T-helper 2 cell treated with Interferon-gamma antibody and Interleukin-4, amounts not matched to agents 5 μg/mL and 100 μg/mL, for 36 hours (primary cell): ENCODE measurements at regions not wholly inside any gene's neighbourhood (a gene's known extent, or its start where the extent isn't known, plus 50 kb on each side); places are given as distances from the start of the nearest gene placed in this dataset.
A peak's percentile ranks its signal among the peaks of the same experiment; 100 is the strongest.

Experiments
- DNase-seq: peaks from one replicate; pipeline ENCODE4 v3.0.0; 2021; ENCODE audit warnings: low spot score
- H3K27ac Mint-ChIP-seq: one replicate; pipeline ENCODE4 v1.8.0; 2021; ENCODE audit warnings: mild to moderate bottlenecking, mixed read lengths
- H3K27me3 Mint-ChIP-seq: one replicate; pipeline ENCODE4 v1.8.0; 2021; ENCODE audit warnings: low read depth, mixed read lengths
- H3K36me3 Mint-ChIP-seq: one replicate; pipeline ENCODE4 v1.8.0; 2021; ENCODE audit warnings: low read depth, mixed read lengths
- H3K4me1 Mint-ChIP-seq: one replicate; pipeline ENCODE4 v1.8.0; 2021; ENCODE audit warnings: low read depth, mixed read lengths
- H3K4me3 Mint-ChIP-seq: one replicate; pipeline ENCODE4 v1.8.0; 2022; ENCODE audit warnings: mild to moderate bottlenecking, moderate library complexity, mixed read lengths
- H3K9me3 Mint-ChIP-seq: one replicate; pipeline ENCODE4 v1.8.0; 2021; ENCODE audit warnings: mixed read lengths

DNA sequence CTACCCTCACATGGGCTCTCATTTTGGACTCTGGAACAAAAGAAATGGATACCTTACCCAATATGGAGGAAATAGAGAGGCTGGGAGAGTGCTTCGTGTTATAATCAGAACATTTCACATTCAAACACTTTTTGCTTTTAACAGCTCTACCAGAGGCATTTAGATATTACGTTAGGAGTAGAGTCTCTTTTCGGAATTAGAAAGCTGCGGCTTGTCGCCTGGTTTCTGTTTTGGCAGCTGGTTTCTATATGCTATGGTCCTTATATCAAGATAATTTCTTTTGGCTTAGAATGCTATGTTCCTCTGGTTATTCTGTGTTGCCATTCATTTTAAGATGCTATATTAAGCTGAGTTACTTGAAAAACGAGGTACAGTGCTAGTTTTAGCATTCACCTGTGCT lies 392.8 kb upstream of the GALNT5 start:
- no peaks in the 10 kb centered on the region for H3K4me1 Mint-ChIP-seq
- no peak for DNase-seq
- H3K36me3 Mint-ChIP-seq = no peaks in the 10 kb centered on the region
- H3K27ac Mint-ChIP-seq = no peak overlapping the region
- H3K27me3 Mint-ChIP-seq = no peaks in the 10 kb centered on the region
- no peak overlapping the region for H3K4me3 Mint-ChIP-seq
- no peaks in the 10 kb centered on the region for H3K9me3 Mint-ChIP-seq

DNA sequence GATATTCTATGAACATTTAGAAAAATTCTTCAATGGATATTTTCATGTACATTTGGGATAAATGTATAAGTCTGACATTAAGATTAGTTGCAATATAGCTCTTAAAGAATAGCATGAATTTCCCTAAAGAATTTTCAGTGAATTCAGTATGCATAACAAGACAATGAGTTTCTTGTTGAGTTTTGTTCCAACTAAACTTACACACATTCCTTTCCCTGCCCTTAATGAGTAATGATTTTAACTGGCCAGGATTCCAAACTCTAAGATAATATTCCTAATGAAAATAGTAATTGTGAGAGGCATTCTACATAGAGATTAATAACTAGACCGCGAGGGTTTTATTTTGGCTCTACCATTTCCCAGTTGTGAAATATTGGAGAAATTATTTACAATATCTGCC lies 390.3 kb upstream of the GALNT5 start:
- H3K27ac Mint-ChIP-seq = no peak overlapping the region
- H3K4me3 Mint-ChIP-seq = no peak overlapping the region
- H3K36me3 Mint-ChIP-seq = no peaks in the 10 kb centered on the region
- no peak for DNase-seq
- H3K4me1 Mint-ChIP-seq = no peaks in the 10 kb centered on the region
- no peaks in the 10 kb centered on the region for H3K9me3 Mint-ChIP-seq
- H3K27me3 Mint-ChIP-seq = no peaks in the 10 kb centered on the region

DNA sequence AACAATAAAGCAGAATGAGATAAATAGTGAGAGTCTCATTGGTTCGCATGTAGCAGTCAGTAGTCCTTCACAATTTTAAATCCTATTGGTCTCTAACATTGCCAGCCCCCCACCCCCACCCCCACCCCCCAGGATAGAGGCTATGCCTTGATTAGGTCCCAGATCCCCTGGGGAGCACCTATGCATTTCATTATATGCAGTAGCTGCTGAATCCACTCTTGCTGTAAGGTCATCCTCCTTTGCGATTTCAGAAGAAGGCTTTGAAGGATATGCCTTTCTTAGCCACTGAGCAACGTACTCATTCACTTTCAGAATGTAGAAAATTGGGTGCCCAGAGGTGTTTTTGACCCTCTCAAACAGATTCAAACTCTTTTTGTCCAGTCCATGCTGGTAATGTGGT lies 382.8 kb upstream of the GALNT5 start:
- Mint-ChIP-seq H3K9me3 (peaks cover 4% of the 10 kb centered on the region), H3K27ac (no peak overlapping the region), H3K27me3 (peaks cover 17% of the 10 kb centered on the region), H3K36me3 (no peaks in the 10 kb centered on the region), H3K4me1 (no peaks in the 10 kb centered on the region), H3K4me3 (no peak overlapping the region)
- DNase-seq = no peak

GRCh38 chr2:156883804-156884203 lies 373.7 kb upstream of the GALNT5 start:
- DNase-seq = no peak
- H3K27ac Mint-ChIP-seq = no peak overlapping the region
- H3K27me3 Mint-ChIP-seq = peaks cover 30% of the 10 kb centered on the region
- no peak overlapping the region for H3K4me3 Mint-ChIP-seq
- no peaks in the 10 kb centered on the region for H3K4me1 Mint-ChIP-seq
- no peaks in the 10 kb centered on the region for H3K36me3 Mint-ChIP-seq
- no peaks in the 10 kb centered on the region for H3K9me3 Mint-ChIP-seq

- Mint-ChIP-seq H3K27ac (no peak overlapping the region), H3K27me3 (peaks cover 34% of the 10 kb centered on the region), H3K36me3 (no peaks in the 10 kb centered on the region), H3K4me1 (no peaks in the 10 kb centered on the region), H3K9me3 (no peaks in the 10 kb centered on the region), H3K4me3 (no peak overlapping the region)
- DNase-seq = no peak
Observed at GRCh38 chr2:156884216-156884615, 373.3 kb upstream of the GALNT5 start.

- DNase-seq = no peak
- H3K4me3 Mint-ChIP-seq = no peak overlapping the region
- H3K36me3 Mint-ChIP-seq = no peaks in the 10 kb centered on the region
- peaks cover 63% of the 10 kb centered on the region for H3K27me3 Mint-ChIP-seq
- H3K4me1 Mint-ChIP-seq = peaks cover 22% of the 10 kb centered on the region
- H3K9me3 Mint-ChIP-seq = no peaks in the 10 kb centered on the region
- no peak overlapping the region for H3K27ac Mint-ChIP-seq
Observed at GRCh38 chr2:156890529-156891148, 366.9 kb upstream of the GALNT5 start.

DNA sequence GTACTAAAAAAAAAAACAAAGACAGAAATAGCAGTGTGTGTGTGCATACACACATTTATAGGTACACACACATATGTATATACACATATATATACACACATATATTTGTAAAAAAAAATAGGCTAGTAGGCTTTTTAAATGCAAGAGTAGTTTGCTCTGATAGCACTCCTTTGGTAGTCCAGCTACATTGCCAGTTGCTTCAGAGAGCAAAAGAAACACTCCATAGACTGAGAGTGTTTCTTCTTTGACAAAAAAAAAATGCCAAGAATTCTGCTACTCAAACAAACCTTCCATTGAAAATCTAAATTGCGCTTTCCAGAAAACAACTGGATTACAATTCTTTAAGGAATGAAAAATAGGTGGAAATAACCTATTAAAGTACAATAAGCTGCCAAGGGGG lies 365.9 kb upstream of the GALNT5 start:
- Mint-ChIP-seq H3K9me3 (no peaks in the 10 kb centered on the region), H3K4me3 (no peak overlapping the region), H3K27ac (no peak overlapping the region), H3K4me1 (peaks cover 32% of the 10 kb centered on the region), H3K36me3 (no peaks in the 10 kb centered on the region), H3K27me3 (peaks cover 65% of the 10 kb centered on the region)
- DNase-seq = no peak

DNA sequence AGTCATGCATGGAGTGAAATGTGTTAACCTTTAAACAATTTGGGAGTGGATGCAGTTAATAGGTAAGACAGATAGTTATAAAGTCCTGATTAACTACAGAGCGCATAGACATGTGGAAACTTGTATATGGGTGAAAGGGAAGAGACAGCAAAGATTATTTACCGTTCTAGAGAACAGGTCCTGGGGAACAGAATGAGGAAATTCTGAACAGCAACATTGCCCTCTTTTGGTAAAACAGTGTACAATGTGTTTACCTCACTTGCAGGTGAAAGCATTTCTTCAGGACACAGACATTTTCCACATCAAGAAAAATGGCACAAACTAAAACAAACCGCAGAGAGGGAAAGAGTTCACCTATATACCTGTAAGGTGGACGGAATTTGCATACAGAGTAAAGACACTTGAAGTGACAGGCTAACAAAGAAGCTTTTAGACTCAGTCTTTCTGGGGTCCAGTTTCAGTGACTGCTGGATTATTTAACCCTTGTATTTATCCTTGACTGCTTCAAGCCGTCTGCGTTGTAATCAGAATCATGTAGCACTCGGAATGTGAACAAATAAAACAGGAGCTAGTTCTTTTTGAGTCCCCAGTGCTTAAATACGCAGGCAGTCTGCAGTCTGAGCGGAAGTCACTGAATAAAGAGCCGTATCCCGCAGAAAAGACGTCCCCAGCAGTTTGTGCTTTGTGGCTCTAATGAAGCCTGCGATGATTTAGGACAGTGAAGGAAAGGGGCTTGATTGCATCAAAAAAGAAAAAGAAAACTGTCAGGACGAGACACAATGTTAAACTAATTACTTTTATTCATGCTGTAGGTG lies 364.8 kb upstream of the GALNT5 start:
- peaks cover under 1% of the 10 kb centered on the region for H3K9me3 Mint-ChIP-seq
- no peak for DNase-seq
- H3K27me3 Mint-ChIP-seq = peaks cover 62% of the 10 kb centered on the region
- peaks cover 35% of the 10 kb centered on the region for H3K4me1 Mint-ChIP-seq
- no peaks in the 10 kb centered on the region for H3K36me3 Mint-ChIP-seq
- no peak overlapping the region for H3K27ac Mint-ChIP-seq
- H3K4me3 Mint-ChIP-seq = peak overlapping the region; percentile 33

GRCh38 chr2:156896294-156896693 lies 361.2 kb upstream of the GALNT5 start:
- Mint-ChIP-seq H3K4me3 (peak overlapping the region; percentile 64), H3K36me3 (peaks cover 3% of the 10 kb centered on the region), H3K4me1 (peaks cover 42% of the 10 kb centered on the region), H3K27ac (no peak overlapping the region), H3K27me3 (peaks cover 58% of the 10 kb centered on the region), H3K9me3 (peaks cover 7% of the 10 kb centered on the region)
- DNase-seq = peak; percentile 64

GRCh38 chr2:156897548-156897947 lies 360.0 kb upstream of the GALNT5 start:
- no peak overlapping the region for H3K4me3 Mint-ChIP-seq

GRCh38 chr2:156901373-156902031 lies 356.0 kb upstream of the GALNT5 start:
- no peak for DNase-seq
- Mint-ChIP-seq H3K4me1 (peaks cover 13% of the 10 kb centered on the region), H3K9me3 (peaks cover 7% of the 10 kb centered on the region), H3K27me3 (peaks cover 58% of the 10 kb centered on the region), H3K36me3 (peaks cover 3% of the 10 kb centered on the region), H3K27ac (no peak overlapping the region), H3K4me3 (no peak overlapping the region)

More at GRCh38 chr2:156897548-156897947, 360.0 kb upstream of the GALNT5 start:
- Mint-ChIP-seq H3K36me3 (peaks cover 3% of the 10 kb centered on the region), H3K9me3 (peaks cover 7% of the 10 kb centered on the region), H3K27ac (no peak overlapping the region), H3K4me1 (peaks cover 41% of the 10 kb centered on the region), H3K27me3 (peaks cover 53% of the 10 kb centered on the region)
- DNase-seq = no peak

- no peaks in the 10 kb centered on the region for H3K9me3 Mint-ChIP-seq
Observed at GRCh38 chr2:156903335-156903734, 354.2 kb upstream of the GALNT5 start.

GRCh38 chr2:156907806-156908205 lies 349.7 kb upstream of the GALNT5 start:
- peaks cover 49% of the 10 kb centered on the region for H3K27me3 Mint-ChIP-seq
- no peaks in the 10 kb centered on the region for H3K36me3 Mint-ChIP-seq
- no peak overlapping the region for H3K27ac Mint-ChIP-seq
- H3K4me1 Mint-ChIP-seq = peaks cover 17% of the 10 kb centered on the region
- no peak for DNase-seq
- no peak overlapping the region for H3K4me3 Mint-ChIP-seq
- H3K9me3 Mint-ChIP-seq = no peaks in the 10 kb centered on the region

More at GRCh38 chr2:156903335-156903734, 354.2 kb upstream of the GALNT5 start:
- Mint-ChIP-seq H3K4me3 (no peak overlapping the region), H3K36me3 (no peaks in the 10 kb centered on the region), H3K4me1 (peaks cover 11% of the 10 kb centered on the region), H3K27ac (no peak overlapping the region), H3K27me3 (peaks cover 57% of the 10 kb centered on the region)
- no peak for DNase-seq

DNA sequence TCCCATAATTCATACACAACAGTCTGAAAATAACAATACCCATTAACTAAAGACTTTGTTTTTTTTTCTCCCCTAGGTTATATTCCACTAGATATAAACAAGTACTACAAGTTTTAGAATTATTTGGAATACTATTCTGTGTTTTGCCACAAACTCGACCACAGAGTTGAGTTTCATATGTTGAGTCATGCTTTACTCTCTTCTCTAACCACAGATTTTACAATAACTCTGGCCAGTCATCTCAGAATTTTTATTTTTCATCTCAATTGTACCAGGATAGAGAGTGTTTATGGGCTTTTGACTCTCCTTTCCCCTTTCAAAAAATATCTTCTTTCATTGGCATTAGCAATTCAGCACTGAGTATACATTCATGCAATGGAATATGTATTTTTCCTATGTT lies 348.7 kb upstream of the GALNT5 start:
- Mint-ChIP-seq H3K4me1 (peaks cover 17% of the 10 kb centered on the region), H3K36me3 (no peaks in the 10 kb centered on the region), H3K27me3 (peaks cover 49% of the 10 kb centered on the region), H3K27ac (no peak overlapping the region), H3K9me3 (no peaks in the 10 kb centered on the region), H3K4me3 (no peak overlapping the region)
- no peak for DNase-seq
